C4-2B (cell line): ENCODE measurements at regions not wholly inside any gene's neighbourhood (a gene's known extent, or its start where the extent isn't known, plus 50 kb on each side); places are given as distances from the start of the nearest gene placed in this dataset.

Source experiments
- CTCF ChIP-seq: fragments of 450-650 bp; conservative IDR thresholded peaks from 2 replicates; pipeline ENCODE4 v1.5.1; 2017; ENCODE audit warnings: mild to moderate bottlenecking
- ZFX ChIP-seq: fragments of 450-650 bp; IDR thresholded peaks from 2 replicates; pipeline ENCODE4 v1.6.1; 2017

DNA sequence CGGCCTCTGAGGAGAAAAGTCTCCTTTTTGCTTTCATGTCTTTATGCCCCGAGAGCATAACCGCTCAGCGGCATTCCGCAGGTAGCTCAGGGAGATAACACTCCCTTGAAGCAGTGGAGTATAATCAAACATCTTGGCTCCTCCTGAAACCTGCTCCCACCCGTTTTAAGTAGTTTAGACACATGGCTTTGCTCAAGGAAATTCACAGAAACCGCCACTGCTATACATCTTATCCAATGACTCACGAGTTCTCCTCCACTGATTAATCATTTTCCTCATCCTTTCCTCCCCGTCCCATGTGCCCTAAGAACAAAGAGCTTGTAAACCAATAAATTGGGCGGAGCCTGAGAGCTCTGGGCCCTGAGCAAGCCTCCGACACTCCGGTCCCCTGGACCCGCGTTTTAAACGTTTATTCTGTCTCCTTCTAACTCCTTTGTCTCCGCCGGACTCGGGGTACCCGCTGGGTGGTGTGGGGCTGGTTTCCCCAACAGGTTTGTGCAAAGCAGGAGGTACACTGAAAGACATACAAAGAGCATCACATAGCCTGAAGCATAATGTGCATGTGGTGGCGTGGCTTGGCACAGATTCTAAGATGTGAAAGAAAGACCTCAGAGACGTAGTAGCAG, 401.2 kb downstream of the TLL1 start:
- TF ChIP-seq CTCF (no peak), ZFX (no peak)
